Spleen (tissue), 11 donors: ENCODE measurements at regions not wholly inside any gene's neighbourhood (a gene's known extent, or its start where the extent isn't known, plus 50 kb on each side); places are given as distances from the start of the nearest gene placed in this dataset.

Experiments
- DNase-seq: peaks from one replicate; pipeline ENCODE4 v3.0.0-alpha.2; 2020
- H3K27ac ChIP-seq, 8 donors: fragments of 200-600 bp; sonication (generic) in 7 of 8; 1 replicate in 4 of 8; 2 replicates in 4 of 8; pipeline versions ENCODE4 v1.5.0 to v1.8.0; 2016 to 2021; ENCODE audit warnings: inconsistent platforms in 4 of 8, mild to moderate bottlenecking in 4 of 8, moderate library complexity in 1 of 8
- H3K27me3 ChIP-seq, 7 donors: fragments of 200-600 bp; sonication (generic) in 6 of 7; replicated peaks in 1 of 7; 1 replicate in 4 of 7; 2 replicates in 3 of 7; pipeline versions ENCODE4 v1.5.0 to v1.8.0; 2016 to 2021; ENCODE audit warnings: inconsistent platforms in 3 of 7, mild to moderate bottlenecking in 1 of 7
- H3K36me3 ChIP-seq, 6 donors: fragments of 200-600 bp; sonication (generic) in 5 of 6; 1 replicate in 4 of 6; 2 replicates in 2 of 6; pipeline versions ENCODE4 v1.5.0 to v1.8.0; 2016 to 2021; ENCODE audit warnings: inconsistent platforms in 2 of 6
- H3K4me1 ChIP-seq, 6 donors: fragments of 200-600 bp; sonication (generic) in 5 of 6; 1 replicate in 3 of 6; 2 replicates in 3 of 6; pipeline versions ENCODE4 v1.5.0 to v1.8.0; 2016 to 2021; ENCODE audit warnings: inconsistent platforms in 3 of 6
- H3K4me3 ChIP-seq, 8 donors: fragments of 200-600 bp; sonication (generic) in 7 of 8; 1 replicate in 4 of 8; 2 replicates in 4 of 8; pipeline versions ENCODE4 v1.5.0 to v1.8.0; 2016 to 2021; ENCODE audit warnings: inconsistent platforms in 4 of 8, mild to moderate bottlenecking in 4 of 8, moderate library complexity in 2 of 8
- H3K9me3 ChIP-seq, 8 donors: fragments of 200-600 bp; sonication (generic) in 7 of 8; 1 replicate in 4 of 8; 2 replicates in 4 of 8; pipeline versions ENCODE4 v1.5.0 to v1.8.0; 2016 to 2021; ENCODE audit warnings: inconsistent platforms in 4 of 8
- CTCF ChIP-seq, 11 experiments: fragments of 200-600 bp in 7 of 11; fragments of 450-650 bp in 4 of 11; sonication (generic) in 4 of 11; IDR thresholded peaks in 8 of 11; conservative IDR thresholded peaks in 3 of 11; 1 replicate in 7 of 11; 2 replicates in 4 of 11; pipeline versions ENCODE4 v1.4.0 to v1.8.0; 2016 to 2021; ENCODE audit warnings: antibody characterized with exemption in 11 of 11, inconsistent platforms in 4 of 11, mild to moderate bottlenecking in 1 of 11
- POLR2A ChIP-seq, 3 donors: fragments of 450-650 bp; IDR thresholded peaks; one replicate each; pipeline ENCODE4 v1.5.1; 2017; ENCODE audit warnings: antibody characterized with exemption in 3 of 3, mild to moderate bottlenecking in 1 of 3
- POLR2AphosphoS5 ChIP-seq, 3 donors: sonication (generic); formaldehyde crosslinking; IDR thresholded peaks; one replicate each; pipeline ENCODE4 v1.5.1; 2017; ENCODE audit warnings: antibody characterized with exemption in 3 of 3
- WGBS, 5 donors: extraction: QIAGEN DNeasy Blood & Tissue Kit in 3 of 5; methylation state at CpG; one replicate each; pipeline versions ENCODE4 v1.1.5 to v1.1.7; 2013 to 2018; 5-methylcytosine and 5-hydroxymethylcytosine counted together
- intact Hi-C: fragments of 100-400 bp; cut with DNase I; formaldehyde crosslinking; loops from one replicate; pipeline ENCODE4 v1.15.0; 2023; ENCODE audit warnings: low total_unique reads
- donor health status: healthy with polysubstance abuse.
- donor health status: DM: no; HTN: no; CAD: no; lungs with moderate emphysema.
- donor health status: DM: no; HTN: no; CAD: no.
- donor health status: Bipolar disorder and iron deficiency.
- donor health status: healthy.
- donor health status: DM: no; HTN: no; CAD: no.
- donor health status: DM: yes; HTN: yes; CAD: no.

- intact Hi-C loops: no loop called here
- Histone ChIP-seq H3K36me3 (no peaks in the 10 kb centered on the region), H3K9me3 (no peaks in the 10 kb centered on the region), H3K27me3 (no peaks in the 10 kb centered on the region), H3K4me3 (no peak overlapping the region), H3K4me1 (peaks cover 0 to 7% (median 2%) of the 10 kb centered on the region in 6 donors), H3K27ac (no peak overlapping the region)
- 82 to 96% (median 87%) methylated on average over 2 of the region's 2 CpGs for WGBS, 5 donors
- DNase-seq: no peak
- TF ChIP-seq POLR2A (IDR thresholded peaks at IDR 0.05): no peak
- no peak for TF ChIP-seq POLR2AphosphoS5 (IDR thresholded peaks at IDR 0.05)
- no peak for TF ChIP-seq CTCF (IDR thresholded peaks at IDR 0.05 in 8 of 11, conservative IDR thresholded peaks at IDR 0.05 in 3 of 11)
These were observed 463.9 kb upstream of the HNRNPA3 start for GRCh38 chr2:176748662-176749061.

- no peak for TF ChIP-seq POLR2A (IDR thresholded peaks at IDR 0.05)
- intact Hi-C loops: no loop called here
- no peak overlapping the region for H3K27ac ChIP-seq
- no peak overlapping the region for H3K4me3 ChIP-seq
- H3K27me3 ChIP-seq: no peaks in the 10 kb centered on the region
- H3K9me3 ChIP-seq: no peaks in the 10 kb centered on the region
- no peaks in the 10 kb centered on the region for H3K36me3 ChIP-seq
- WGBS, 5 donors: 66 to 86% (median 80%) methylated on average over 6 of the region's 6 CpGs
- peaks cover 0 to 7% (median 2%) of the 10 kb centered on the region in 6 donors for H3K4me1 ChIP-seq
- DNase-seq: no peak
These were observed 461.0 kb upstream of the HNRNPA3 start for GRCh38 chr2:176751314-176752227.

DNA sequence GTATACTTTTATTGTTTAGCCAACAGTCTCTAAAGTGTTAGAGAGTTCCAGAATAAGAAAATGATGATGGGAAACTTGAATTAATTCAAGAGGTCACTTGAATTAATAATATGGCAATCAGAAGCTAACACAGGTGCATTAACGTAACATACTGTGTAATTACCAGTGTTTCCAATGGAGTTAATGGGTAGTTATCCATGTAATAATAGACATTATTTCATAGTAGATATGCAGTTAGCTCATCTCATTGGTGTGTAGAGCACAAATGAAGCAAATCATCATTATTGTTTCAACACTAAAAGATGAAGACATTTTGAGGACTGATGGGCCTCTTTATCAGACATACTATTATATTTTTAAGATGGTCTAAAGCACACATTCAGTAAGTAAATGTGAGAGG lies 460.3 kb upstream of the HNRNPA3 start:
- no peak for TF ChIP-seq CTCF (IDR thresholded peaks at IDR 0.05 in 8 of 11, conservative IDR thresholded peaks at IDR 0.05 in 3 of 11)
- no peak for TF ChIP-seq POLR2A (IDR thresholded peaks at IDR 0.05)
- TF ChIP-seq POLR2AphosphoS5 (IDR thresholded peaks at IDR 0.05): no peak
- H3K4me3 ChIP-seq: no peak overlapping the region
- no peaks in the 10 kb centered on the region for H3K9me3 ChIP-seq
- intact Hi-C loops: no loop called here
- H3K36me3 ChIP-seq: no peaks in the 10 kb centered on the region
- no peak overlapping the region for H3K27ac ChIP-seq
- DNase-seq: no peak
- 89 to 98% (median 95%) methylated on average over 1 of the region's 1 CpG for WGBS, 5 donors
- no peaks in the 10 kb centered on the region for H3K27me3 ChIP-seq
- H3K4me1 ChIP-seq: peaks cover 0 to 7% (median 2%) of the 10 kb centered on the region in 6 donors

DNA sequence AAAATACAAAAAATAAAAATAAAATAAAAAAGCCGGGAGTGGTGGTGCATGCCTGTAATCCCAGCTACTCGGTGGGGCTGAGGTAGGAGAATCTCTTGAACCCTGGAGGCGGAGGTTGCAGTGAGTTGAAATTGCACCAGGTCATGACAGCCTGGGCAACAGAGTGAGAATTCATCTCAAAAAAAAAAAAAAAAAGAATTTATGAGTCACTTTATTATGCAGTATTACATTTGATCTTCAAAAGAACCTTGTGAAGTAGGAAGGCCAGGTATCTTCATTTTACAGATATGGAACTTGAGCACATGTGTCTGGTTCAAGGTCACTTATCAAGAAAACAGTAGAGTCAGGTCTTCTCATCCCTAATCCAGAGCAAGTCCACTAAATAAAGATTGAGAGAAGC lies 459.4 kb upstream of the HNRNPA3 start:
- intact Hi-C loops: no loop called here
- TF ChIP-seq POLR2A (IDR thresholded peaks at IDR 0.05) (no peak), POLR2AphosphoS5 (IDR thresholded peaks at IDR 0.05) (no peak), CTCF (IDR thresholded peaks at IDR 0.05 in 8 of 11, conservative IDR thresholded peaks at IDR 0.05 in 3 of 11) (no peak)
- 77 to 96% (median 93%) methylated on average over 3 of the region's 3 CpGs for WGBS, 5 donors

More for the DNA sequence above, 459.4 kb upstream of the HNRNPA3 start:
- H3K4me1 ChIP-seq: peaks cover 0 to 7% (median 2%) of the 10 kb centered on the region in 6 donors
- no peaks in the 10 kb centered on the region for H3K36me3 ChIP-seq
- no peaks in the 10 kb centered on the region for H3K9me3 ChIP-seq
- H3K4me3 ChIP-seq: no peak overlapping the region
- no peak for DNase-seq
- H3K27ac ChIP-seq: no peak overlapping the region
- no peaks in the 10 kb centered on the region for H3K27me3 ChIP-seq
